Esophagus squamous epithelium (tissue), 4 donors: ENCODE measurements at regions not wholly inside any gene's neighbourhood (a gene's known extent, or its start where the extent isn't known, plus 50 kb on each side); places are given as distances from the start of the nearest gene placed in this dataset.

ENCODE experiments used
- POLR2A ChIP-seq, 4 donors: fragments of 450-650 bp; IDR thresholded peaks; one replicate each; pipeline ENCODE4 v1.6.1; 2017; ENCODE audit warnings: antibody characterized with exemption in 4 of 4, mild to moderate bottlenecking in 4 of 4, moderate library complexity in 3 of 4
- TF ChIP-seq, protein P1 (sequence below), 6 experiments: fragments of 450-650 bp in 4 of 6; fragments of 200-600 bp in 2 of 6; sonication (generic) in 2 of 6; IDR thresholded peaks; one replicate each; pipeline ENCODE4 v1.5.1; 2016 to 2019; ENCODE audit warnings: antibody characterized with exemption in 6 of 6, mild to moderate bottlenecking in 4 of 6, moderate library complexity in 4 of 6

GRCh38 chr5:101935086-101935485, 361.0 kb downstream of the SLCO4C1 start:
- TF ChIP-seq, protein P1, sequence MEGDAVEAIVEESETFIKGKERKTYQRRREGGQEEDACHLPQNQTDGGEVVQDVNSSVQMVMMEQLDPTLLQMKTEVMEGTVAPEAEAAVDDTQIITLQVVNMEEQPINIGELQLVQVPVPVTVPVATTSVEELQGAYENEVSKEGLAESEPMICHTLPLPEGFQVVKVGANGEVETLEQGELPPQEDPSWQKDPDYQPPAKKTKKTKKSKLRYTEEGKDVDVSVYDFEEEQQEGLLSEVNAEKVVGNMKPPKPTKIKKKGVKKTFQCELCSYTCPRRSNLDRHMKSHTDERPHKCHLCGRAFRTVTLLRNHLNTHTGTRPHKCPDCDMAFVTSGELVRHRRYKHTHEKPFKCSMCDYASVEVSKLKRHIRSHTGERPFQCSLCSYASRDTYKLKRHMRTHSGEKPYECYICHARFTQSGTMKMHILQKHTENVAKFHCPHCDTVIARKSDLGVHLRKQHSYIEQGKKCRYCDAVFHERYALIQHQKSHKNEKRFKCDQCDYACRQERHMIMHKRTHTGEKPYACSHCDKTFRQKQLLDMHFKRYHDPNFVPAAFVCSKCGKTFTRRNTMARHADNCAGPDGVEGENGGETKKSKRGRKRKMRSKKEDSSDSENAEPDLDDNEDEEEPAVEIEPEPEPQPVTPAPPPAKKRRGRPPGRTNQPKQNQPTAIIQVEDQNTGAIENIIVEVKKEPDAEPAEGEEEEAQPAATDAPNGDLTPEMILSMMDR (IDR thresholded peaks at IDR 0.05), result no peak
- TF ChIP-seq POLR2A (IDR thresholded peaks at IDR 0.05), result no peak
